Amniotic stem cell (primary cell): ENCODE measurements at regions not wholly inside any gene's neighbourhood (a gene's known extent, or its start where the extent isn't known, plus 50 kb on each side); places are given as distances from the start of the nearest gene placed in this dataset.
"Not testable (repeated sequence)": the region's sequence is repeated elsewhere in the genome, so short reads cannot be mapped to it uniquely, and the experiment has no call there.

ENCODE experiments used
- DNase-seq: peaks from one replicate; lab custom pipeline; 2025; lab: John Stamatoyannopoulos, UW

DNA sequence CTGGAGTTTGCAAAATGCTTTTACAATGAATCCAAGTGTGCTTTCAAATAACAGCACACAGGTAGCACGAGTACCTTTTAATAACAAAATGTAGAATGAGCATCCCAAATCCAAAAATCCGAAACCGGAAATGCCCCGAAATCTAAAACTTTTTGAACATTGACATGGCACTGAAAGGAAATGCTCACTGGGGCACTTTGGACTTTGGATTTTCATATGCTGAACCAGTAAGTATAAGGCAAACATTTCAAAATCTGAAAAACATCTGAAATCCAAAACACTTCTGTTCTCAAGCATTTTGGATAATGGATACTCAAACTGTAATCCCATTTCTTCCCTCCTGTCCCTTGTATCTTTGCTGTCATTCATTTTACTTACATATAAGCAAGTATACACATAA, 50.1 kb downstream of the GCNT4 start:
- no peak for DNase-seq

DNA sequence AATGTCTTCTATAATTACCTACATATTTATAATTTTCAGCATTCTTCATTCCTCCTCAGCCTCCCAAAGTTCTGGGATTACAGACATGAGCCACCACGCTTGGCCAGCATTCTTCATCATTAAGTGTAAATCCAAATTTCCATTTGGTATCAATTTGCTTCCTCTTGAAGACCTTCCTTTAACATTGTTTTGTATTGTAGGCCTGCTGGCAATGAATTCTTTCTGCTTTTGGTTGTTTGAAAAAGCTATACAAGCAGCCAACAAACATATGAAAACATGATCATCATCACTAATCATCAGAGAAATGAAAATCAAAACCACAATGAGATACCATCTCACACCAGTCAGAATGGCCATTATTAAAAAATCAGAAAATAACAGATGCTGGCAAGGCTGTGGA, 56.4 kb downstream of the GCNT4 start:
- DNase-seq, result no peak

DNA sequence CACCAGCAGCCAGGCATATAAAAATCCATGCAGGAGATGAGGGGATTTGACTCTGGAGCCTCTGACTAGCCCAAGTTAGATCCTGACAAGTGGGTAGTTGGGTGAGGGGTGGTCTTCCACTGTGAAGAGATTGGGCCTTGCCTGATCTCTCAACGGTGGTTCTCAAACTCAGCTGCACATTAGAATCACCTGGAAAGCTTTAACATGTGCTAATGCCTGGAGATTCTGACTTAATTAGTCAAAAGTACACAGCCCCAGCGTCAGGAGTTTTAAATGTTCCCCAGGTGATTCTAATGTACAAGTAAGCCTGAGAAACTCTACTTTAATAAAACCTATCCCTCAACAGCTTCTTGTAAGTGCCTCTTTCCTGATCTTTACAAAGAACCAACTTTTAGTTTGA, 57.5 kb downstream of the GCNT4 start:
- no peak for DNase-seq

DNA sequence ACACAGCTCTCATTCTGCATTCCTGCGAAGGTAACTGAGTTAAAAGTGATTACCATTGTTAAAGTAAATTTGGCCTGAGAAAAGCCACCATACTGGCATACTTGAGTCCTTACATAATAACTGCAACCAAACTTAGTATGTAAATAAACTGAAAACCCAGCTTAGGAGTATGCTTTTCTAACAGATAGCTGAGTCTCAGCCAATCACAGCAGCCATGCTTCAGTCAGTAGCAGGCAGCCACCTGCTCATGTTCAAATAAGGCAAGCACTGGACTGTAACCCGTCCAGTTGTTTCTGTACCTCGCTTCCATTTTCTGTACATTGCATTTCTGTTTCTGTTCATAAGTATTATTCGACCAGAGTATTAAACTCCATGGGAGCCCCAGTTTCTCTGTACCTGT, 58.6 kb downstream of the GCNT4 start:
- no peak for DNase-seq

DNA sequence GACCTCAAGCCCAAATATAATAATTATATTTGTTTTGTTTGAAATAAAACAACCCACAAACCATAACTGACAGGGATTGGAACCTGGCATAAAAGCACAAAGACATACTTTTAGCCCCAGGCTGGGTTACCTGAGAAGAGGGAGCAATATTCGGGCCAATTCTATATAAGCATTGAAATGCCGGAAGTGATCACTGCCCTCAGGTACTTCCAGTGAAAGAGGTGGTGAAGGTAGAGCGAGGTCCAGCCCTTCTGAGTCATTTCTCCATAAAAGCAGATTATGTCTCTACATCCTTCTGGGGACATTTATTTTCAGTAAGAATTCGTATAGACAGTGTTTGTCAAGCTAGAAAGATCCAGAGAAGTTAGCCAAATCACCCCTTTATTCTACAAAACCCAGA, 59.6 kb downstream of the GCNT4 start:
- DNase-seq, result no peak

DNA sequence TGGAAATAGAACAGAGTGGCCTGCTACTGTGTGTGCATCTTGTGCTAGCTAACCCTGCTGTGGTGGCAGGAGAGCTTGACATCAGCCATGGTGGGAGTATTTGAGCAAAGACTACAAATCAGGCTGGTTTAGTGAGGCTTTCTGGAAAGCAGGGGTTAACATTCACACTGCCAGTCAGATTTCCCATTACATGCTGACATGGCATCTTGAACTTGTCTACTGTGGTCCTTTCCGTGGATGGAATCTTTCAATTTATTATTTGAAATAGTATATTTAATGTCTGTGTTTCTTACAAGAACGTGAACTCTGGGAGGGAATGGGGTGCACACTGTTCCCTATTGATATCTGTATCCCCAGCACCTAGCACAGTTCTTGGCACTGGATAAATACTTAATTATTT, 60.8 kb downstream of the GCNT4 start:
- no peak for DNase-seq

DNA sequence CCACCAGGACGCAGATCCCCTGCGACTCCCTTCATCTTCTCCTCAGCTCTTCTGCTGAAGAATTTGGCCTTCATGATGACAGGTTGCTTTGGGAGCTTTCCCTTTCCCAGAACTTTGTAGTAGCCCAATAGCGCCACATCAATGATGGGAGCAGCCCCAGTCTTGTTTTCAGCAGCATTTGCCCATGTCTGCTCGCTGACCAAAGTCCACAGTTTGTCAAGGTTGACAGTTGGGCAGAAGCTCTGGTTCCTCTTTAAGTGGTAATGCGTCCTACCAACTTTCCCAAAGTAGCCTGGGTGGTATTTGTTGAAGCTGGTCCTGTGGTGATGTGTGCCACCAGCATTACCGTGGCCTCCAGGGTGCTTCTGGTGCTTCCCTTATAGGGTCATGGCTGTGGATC, 62.2 kb downstream of the GCNT4 start:
- no peak for DNase-seq

DNA sequence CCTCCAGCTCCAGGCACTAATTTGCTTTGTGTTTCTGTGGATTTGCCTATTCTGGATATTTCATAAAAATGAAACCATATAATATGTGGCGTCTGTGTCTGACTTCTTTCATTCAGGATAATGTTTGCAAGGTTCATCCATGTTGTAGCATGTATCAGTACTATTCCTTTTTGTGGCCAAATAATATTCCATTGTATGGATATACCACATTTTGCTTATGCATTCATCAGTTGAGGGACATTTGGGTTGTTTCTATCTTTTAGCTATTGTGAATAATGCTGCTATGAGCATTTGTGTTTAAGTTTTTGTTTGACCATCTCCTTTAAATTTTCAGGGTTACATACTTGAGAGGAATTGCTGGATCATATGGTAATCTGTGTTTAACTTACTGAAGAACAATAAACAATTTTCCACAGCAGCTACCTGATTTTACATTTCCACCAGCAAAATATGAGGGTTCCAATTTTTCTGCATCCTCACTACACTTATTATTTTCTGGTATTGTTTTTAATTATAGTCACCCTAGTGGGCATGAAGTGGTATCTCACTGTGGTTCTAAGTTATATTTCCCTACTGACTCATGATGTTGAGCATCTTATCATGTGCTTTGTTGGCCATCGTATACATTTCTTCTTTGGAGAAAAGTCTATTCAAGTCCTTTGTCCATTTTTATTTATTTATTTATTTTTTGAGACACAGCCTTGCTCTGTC, 63.9 kb downstream of the GCNT4 start:
- DNase-seq, result no peak

DNA sequence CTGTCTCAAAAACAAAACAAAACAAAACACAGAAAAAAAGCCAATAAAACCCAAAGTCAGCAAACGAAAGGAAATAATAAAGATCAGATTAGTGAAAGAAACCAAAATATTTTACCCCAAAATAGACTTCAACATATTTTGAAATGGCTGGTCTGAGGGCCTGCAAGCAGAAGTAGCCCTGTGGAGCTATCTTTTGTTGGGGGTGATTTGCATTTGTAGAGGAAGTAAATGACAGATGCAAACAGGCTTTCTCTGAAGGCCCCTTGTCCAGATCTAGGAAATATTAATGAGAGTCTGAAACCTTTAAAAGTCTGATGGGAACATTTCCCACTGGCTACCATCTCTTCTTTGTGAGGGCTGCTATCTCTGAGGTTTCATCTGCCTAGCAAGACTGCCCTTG, 74.0 kb downstream of the GCNT4 start:
- DNase-seq, result no peak

DNA sequence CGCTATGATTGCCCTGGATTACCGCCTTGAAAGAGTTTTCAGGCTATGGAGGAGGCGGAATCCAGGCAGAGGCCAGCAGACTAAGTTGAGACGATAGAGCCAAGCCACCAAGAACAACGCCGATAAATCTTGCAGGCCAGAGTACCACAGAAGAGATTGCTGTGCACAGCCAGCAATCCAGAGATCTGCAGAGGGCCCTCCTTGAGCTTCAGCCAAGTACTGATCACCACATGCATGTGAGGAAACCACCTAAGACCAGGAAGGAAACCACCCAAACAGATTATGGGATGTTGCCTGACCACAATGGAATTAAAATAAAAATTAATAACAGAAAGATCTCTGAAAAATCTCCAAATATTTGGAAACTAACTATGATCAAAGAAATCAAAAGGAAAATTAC, 74.9 kb downstream of the GCNT4 start:
- no peak for DNase-seq

DNA sequence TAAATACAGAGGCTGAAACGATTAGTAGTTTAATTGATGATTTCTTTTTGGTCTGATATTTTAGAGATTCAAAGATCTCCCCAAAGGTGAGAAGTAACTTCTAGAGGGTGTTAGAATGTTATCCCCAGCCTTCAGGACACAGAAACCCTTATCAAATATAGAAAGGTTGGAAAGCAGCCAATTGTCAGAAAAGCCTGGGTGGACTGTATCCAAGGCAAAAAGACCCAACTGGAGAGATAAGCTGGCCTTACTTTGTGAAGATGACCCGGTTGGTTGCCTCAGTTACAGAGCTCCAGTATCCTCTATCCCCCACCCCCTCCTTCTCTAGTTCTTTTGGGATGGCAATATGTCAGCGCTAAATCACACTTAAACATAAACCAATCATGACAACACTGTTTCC, 75.7 kb downstream of the GCNT4 start:
- no peak for DNase-seq

DNA sequence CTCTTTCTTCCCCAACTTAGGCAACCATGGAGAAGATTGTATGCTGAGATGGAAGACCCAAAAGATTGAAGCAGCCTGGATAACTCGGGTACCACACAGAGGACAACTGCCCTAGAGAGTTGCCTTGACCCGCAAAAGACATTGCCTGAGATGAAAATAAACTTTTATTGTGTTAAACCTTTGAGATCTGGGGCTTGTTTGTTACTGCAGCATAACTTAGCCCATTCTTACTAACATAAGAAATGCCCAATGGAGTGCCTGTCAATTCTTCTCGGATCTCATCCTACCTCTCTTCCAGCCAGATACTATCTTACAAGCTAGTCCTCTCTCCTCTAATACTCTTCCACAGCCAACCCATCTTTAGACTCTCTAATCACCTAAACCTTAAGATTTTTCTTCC, 76.8 kb downstream of the GCNT4 start:
- no peak for DNase-seq

DNA sequence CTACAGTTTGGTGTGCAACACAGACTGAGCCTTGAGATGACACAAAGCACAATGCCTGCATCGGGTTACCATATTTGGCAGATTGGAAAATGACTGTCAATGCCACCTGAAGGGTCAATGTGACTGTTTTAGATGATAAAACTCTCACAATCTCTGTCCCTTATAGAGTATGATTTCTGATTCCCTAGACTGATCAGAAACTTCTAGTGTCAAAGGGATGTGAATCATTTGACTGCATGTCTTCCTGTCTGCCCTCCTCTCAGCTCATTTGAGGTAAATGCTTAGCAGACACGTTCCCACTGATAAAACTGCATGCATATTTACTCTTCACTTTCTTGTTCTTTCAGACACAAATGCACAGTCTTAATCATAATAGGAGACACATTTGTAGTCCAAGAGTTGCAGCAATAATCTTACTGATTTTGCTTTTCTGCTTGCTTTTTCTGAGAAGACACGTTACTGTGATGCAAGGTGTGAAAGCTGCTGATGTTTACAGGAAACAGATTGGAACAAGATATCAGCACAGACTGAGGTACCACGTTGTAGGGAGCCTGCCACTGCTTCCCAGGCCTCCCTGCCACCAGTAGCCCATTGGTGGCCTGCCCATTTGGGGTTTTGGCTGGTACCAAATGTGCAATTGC, 77.8 kb downstream of the GCNT4 start:
- no peak for DNase-seq

DNA sequence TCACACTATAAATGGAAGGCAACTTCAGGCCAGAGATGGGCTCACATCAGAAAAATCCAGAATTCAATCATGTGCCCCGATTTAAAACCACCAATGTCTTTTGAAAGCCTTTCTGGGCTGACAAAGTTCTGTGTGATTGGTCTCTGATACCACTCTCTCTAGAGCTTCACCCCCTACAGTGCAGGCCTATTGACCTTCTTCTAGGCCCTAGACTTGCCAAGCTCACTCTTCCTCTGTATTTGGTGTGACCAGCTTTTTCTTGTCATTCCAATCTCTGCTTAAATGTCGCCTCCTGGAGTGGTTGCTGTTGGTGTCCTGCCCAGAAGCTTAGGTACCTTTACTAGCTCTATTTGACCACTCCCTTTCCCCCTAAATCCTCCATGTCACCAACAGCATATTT, 78.7 kb downstream of the GCNT4 start:
- DNase-seq, result no peak

DNA sequence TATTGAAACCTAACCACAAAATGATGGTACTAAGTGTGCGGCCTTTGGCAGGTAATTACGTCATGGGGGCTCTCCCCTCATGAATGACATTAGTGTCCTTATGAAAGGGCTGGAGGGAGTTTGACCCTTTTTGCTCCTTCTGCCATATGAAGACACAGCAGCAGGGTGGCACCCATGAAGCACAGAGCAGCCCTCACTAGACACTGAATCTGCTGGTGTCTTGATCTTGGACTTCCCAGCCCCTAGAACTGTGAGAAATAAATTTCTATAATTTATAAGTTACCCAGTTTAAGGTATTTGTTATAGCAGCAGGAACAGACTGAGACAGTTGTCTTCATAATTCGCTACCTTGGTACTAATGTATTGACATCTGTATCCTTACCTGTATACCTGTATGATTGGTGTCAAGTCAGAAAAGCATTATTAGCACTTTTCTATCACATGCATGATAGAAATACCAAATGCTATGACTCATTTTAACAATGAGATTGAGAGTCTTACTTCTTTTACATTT, 80.4 kb downstream of the GCNT4 start:
- no peak for DNase-seq

DNA sequence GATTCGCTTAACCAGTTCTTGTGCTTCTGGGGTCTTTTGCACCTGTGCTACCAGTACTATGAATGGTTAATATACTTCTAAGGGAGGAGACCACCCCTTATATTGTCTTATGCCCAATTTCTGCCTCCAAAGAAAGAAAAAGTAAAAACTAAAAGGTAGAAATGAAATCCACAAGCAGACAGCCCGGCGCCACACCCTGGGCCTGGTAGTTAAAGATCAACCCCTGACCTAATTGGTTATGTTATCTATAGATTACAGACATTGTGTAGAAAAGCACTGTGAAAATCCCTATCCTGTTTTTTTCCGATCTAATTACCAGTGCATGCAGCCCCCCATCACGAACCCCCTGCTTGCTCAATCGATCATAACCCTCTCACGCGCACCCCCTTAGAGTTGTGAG, 81.5 kb downstream of the GCNT4 start:
- DNase-seq, result not testable (repeated sequence)

DNA sequence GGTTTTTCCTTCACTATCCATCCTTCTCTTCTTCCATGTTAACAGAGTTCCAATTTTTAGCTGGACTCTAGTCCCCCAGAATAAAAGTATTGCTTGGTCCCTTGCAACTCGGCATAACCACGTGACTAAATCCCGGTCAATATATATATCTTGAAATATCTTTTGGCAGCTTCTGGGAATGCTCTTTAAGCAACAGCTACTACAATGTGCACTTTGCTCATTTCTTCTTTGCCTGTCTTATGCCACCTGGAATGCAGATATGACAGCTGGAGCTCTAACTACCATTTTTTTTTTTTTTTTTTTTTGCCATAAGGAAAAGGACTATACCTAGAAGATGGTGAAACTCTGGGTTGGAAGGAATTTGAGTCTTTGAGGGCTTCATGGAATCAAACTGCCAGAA, 82.6 kb downstream of the GCNT4 start:
- DNase-seq, result no peak

DNA sequence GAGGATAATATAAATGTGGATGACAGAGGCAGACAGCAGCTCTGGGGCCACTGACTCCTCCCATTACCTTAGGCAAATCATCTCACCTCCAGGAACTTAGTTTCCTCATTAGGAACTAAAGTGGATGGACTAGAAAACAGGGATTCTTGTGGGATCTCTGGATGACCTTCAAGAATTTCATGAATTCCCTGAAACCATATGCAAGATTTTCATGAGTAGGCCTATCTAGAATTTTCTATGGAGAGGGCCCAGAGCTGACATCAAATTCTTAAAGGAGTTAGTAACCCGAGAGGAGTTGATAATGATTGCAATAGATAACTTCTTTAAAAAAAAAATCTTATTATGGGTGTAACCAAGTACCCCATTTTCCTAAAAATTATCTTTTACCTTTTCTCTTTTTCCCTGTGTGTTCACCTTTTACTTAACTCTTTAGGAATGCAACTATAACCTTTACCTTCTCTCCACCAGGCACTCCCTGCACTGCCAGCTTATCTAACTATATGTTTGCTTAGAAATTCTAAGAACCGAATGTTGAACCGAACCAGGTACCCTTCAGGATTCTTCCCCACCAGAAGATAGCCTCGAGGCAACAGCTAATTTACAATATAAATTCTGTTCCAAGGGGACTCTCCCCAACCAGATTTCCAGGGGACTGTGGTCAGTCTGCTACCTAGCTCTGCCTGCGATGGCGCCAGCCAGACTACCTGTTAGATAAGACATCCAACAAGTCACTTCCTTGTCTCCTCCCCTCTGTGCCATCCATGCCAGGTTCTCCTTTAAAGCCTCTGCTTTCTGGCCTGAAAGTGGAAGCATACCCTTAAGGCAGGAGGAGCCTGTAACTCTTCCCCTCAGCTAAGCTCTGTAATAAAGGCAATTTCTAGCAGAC, 86.0 kb downstream of the GCNT4 start:
- DNase-seq, result no peak

DNA sequence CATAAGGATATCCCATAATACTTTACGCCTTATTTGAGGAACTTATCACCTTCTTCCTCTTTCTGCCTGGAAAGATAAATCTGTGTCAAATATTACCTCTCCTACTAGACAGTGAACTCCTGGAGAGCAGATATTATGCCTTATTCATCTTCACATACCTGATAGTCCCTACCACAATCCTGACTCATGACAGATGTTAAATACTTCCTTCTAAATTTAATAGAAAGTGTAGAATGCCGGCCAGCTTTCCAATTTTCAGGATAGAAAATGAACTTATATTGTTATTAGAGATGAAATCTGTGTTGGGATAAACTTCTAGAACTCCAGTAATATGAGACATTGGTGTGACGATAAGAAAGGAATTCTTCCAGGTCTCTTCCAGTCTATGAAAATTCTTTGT, 89.0 kb downstream of the GCNT4 start:
- no peak for DNase-seq

DNA sequence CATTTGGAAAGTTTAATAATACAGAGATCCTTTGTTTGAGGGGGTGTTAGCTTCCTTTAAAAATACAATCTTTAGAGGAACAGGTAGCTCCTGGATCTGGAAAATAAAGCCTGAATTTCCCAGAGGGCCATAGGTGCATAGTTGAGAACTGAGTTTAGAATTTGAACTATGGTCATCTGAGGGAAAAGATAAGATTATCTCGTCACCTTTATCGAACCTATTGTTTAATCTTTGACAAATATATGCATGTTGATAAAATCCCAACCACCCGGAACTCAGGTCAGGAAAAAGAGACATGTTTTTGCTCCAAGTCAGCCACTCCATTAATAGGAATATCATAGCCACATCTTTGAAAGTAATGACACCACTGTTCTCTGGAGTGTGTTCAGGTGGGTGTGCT, 91.7 kb upstream of the FAM169A start:
- no peak for DNase-seq

DNA sequence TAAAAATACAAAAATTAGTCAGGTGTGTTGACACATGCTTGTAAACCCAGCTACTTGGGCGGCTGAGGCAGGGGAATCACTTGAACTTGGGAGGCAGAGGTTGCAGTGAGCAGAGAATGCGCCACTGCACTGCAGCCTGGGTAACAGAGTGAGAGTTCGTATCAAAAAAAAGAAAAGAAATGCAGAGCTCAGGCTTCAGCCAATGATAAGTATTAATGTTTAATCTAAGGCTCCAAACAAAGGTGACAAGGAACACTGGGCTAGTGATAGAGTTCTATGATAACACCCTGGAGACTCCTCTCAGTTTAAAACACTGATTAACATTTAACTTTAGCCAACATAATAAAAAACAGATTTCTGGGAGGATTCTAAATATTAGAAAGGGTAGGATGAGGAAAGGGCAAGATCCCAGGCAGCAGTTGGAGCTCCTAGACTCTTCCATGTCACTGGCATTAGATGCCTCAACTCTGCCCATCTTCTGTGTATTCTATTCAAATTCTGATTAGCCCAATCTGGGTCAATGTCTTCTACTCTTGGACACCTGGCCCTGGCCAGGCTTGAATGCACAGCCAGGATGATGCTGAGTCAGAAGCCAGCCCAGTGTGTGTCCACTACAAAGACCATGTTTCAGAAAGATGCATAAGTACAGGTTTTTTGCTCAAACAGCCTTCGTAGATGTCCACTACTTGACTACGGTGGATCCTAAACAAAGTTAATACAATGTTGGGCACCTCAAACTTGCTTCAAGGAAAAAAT, 91.0 kb upstream of the FAM169A start:
- no peak for DNase-seq

DNA sequence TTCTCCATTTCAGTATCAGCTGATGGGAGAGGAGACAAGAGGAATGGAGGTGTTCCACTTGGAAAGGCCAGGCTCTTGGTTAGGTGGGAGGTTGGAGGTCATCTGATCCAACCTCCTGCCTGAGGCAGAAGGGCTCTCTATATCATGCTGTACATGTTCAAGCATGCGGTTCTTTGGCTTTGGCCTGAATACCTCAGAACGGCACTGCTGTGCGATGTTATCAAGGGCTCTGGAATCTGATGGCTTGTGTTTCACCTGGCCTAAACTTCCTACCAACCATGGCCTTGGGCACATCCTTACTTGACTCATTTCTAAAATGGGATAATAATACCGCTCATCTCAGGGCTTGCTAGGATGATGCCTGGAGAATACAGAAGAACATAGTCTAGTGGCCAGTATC, 90.1 kb upstream of the FAM169A start:
- DNase-seq, result no peak
